ENCODE measurements at regions not wholly inside any gene's neighbourhood (a gene's known extent, or its start where the extent isn't known, plus 50 kb on each side); places are given as distances from the start of the nearest gene placed in this dataset.
"Not testable (repeated sequence)": the region's sequence is repeated elsewhere in the genome, so short reads cannot be mapped to it uniquely, and the experiment has no call there.

DNA sequence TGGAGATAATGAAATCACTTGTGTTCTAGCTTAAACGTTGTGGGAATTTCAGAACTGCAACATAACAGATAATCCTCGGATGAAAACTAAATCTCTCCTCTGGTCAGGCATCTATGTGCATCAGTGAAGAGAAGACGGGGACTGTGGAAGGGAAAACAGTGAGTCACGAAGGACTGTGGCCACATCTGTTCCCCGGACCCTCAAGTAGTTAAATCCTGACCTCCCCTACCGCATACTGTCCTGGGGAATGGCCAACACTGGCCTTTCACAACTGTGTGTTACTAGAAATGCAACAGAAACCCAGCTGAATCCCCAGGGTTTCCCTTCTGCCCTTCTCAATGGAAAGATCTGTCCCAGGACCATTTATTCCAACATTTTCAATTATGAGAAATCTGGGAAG lies 124.6 kb upstream of the EFCAB3 start:
- TF ChIP-seq, protein P1, sequence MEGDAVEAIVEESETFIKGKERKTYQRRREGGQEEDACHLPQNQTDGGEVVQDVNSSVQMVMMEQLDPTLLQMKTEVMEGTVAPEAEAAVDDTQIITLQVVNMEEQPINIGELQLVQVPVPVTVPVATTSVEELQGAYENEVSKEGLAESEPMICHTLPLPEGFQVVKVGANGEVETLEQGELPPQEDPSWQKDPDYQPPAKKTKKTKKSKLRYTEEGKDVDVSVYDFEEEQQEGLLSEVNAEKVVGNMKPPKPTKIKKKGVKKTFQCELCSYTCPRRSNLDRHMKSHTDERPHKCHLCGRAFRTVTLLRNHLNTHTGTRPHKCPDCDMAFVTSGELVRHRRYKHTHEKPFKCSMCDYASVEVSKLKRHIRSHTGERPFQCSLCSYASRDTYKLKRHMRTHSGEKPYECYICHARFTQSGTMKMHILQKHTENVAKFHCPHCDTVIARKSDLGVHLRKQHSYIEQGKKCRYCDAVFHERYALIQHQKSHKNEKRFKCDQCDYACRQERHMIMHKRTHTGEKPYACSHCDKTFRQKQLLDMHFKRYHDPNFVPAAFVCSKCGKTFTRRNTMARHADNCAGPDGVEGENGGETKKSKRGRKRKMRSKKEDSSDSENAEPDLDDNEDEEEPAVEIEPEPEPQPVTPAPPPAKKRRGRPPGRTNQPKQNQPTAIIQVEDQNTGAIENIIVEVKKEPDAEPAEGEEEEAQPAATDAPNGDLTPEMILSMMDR (optimal IDR thresholded peaks at IDR 0.05 in 1 of 3, IDR thresholded peaks at IDR 0.05 in 1 of 3, conservative IDR thresholded peaks at IDR 0.05 in 1 of 3; ENCODE audit: extremely low read depth in 1 of 3, insufficient read depth in 2 of 3, low read length in 3 of 3): not testable (repeated sequence)
- TF ChIP-seq EZH2 (IDR thresholded peaks at IDR 0.05; ENCODE audit: low read length): not testable (repeated sequence)

Measured in keratinocyte (primary cell).